Vagina (tissue), 2 donors: ENCODE measurements at regions not wholly inside any gene's neighbourhood (a gene's known extent, or its start where the extent isn't known, plus 50 kb on each side); places are given as distances from the start of the nearest gene placed in this dataset.

Experiments
- POLR2A ChIP-seq, 2 donors: fragments of 450-650 bp; IDR thresholded peaks; one replicate each; pipeline ENCODE4 v1.6.1; 2017; ENCODE audit warnings: antibody characterized with exemption in 2 of 2, mild to moderate bottlenecking in 2 of 2, moderate library complexity in 2 of 2
- POLR2AphosphoS5 ChIP-seq, 2 donors: sonication (generic); formaldehyde crosslinking; IDR thresholded peaks; one replicate each; pipeline ENCODE4 v1.9.0; 2017; ENCODE audit warnings: antibody characterized with exemption in 2 of 2, mild to moderate bottlenecking in 2 of 2, low read depth in 1 of 2; ENCODE audit not compliant: insufficient read depth in 1 of 2
- TF ChIP-seq, protein P1 (sequence below), 3 experiments: fragments of 450-650 bp in 2 of 3; fragments of 200-600 bp in 1 of 3; sonication (generic) in 1 of 3; IDR thresholded peaks; one replicate each; pipeline ENCODE4 v1.5.1; 2017 to 2019; ENCODE audit warnings: antibody characterized with exemption in 3 of 3, mild to moderate bottlenecking in 2 of 3, moderate library complexity in 2 of 3

DNA sequence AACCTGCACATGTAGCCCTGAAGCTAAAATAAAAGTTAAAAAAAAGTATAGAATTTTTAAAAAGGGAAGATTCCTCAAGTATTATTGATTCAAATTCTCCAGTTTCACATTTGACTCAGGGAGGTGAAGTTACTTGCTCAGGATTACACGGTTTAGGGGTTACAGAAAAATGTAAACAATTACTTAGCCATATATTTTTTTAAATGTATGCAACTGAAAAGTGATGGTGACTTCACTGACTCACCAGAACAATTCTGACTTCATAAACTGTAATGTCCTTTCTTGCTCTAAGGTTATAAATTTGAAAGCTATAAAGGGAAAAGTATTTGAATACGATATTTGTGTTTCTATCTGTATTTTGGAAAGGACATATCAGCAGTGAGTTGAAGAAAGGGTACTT, 371.2 kb downstream of the SPRY1 start:
- TF ChIP-seq, protein P1, sequence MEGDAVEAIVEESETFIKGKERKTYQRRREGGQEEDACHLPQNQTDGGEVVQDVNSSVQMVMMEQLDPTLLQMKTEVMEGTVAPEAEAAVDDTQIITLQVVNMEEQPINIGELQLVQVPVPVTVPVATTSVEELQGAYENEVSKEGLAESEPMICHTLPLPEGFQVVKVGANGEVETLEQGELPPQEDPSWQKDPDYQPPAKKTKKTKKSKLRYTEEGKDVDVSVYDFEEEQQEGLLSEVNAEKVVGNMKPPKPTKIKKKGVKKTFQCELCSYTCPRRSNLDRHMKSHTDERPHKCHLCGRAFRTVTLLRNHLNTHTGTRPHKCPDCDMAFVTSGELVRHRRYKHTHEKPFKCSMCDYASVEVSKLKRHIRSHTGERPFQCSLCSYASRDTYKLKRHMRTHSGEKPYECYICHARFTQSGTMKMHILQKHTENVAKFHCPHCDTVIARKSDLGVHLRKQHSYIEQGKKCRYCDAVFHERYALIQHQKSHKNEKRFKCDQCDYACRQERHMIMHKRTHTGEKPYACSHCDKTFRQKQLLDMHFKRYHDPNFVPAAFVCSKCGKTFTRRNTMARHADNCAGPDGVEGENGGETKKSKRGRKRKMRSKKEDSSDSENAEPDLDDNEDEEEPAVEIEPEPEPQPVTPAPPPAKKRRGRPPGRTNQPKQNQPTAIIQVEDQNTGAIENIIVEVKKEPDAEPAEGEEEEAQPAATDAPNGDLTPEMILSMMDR (IDR thresholded peaks at IDR 0.05): no peak
- TF ChIP-seq POLR2AphosphoS5 (IDR thresholded peaks at IDR 0.05; ENCODE audit: insufficient read depth in 1 of 2, low read depth in 1 of 2) (no peak), POLR2A (IDR thresholded peaks at IDR 0.05) (no peak)
